Lung (tissue), 11 donors: ENCODE measurements at regions not wholly inside any gene's neighbourhood (a gene's known extent, or its start where the extent isn't known, plus 50 kb on each side); places are given as distances from the start of the nearest gene placed in this dataset.

Experiments used
- ATAC-seq: fragments of 200-7000 bp; cut with Tn5 transposase; one replicate; pipeline ENCODE4 v1.9.1; 2020; ENCODE audit warnings: moderate number of reproducible peaks; ENCODE audit not compliant: insufficient read depth, low FRiP score
- DNase-seq, 3 donors: peaks; one replicate each; pipeline ENCODE4 v3.0.0-alpha.2; 2013 to 2017
- H3K27ac ChIP-seq, 2 donors: one replicate each; pipeline ENCODE4 v1.5.1; 2013; ENCODE audit warnings: mild to moderate bottlenecking in 2 of 2, moderate library complexity in 2 of 2, control low read depth in 1 of 2, inconsistent platforms in 1 of 2, low read depth in 1 of 2, low read length in 1 of 2
- H3K27me3 ChIP-seq, 3 donors: one replicate each; pipeline ENCODE4 v1.5.1; 2013; ENCODE audit warnings: low read length in 2 of 3; ENCODE audit not compliant: control insufficient read depth in 3 of 3, insufficient read depth in 3 of 3
- H3K36me3 ChIP-seq, 4 donors: one replicate each; pipeline ENCODE4 v1.5.1; 2013; ENCODE audit warnings: low read length in 4 of 4, mild to moderate bottlenecking in 1 of 4, moderate library complexity in 1 of 4; ENCODE audit not compliant: control insufficient read depth in 4 of 4, insufficient read depth in 4 of 4
- H3K4me1 ChIP-seq, 5 donors: one replicate each; pipeline ENCODE4 v1.5.1; 2013; ENCODE audit warnings: low read length in 5 of 5, mild to moderate bottlenecking in 2 of 5, moderate library complexity in 1 of 5; ENCODE audit not compliant: control insufficient read depth in 5 of 5, insufficient read depth in 5 of 5
- H3K4me3 ChIP-seq: one replicate; pipeline ENCODE4 v1.5.1; 2013; ENCODE audit warnings: mild to moderate bottlenecking, control low read depth, moderate library complexity
- H3K9ac ChIP-seq, 2 donors: one replicate each; pipeline ENCODE4 v1.5.1; 2013; ENCODE audit warnings: low read length in 2 of 2, control low read depth in 1 of 2; ENCODE audit not compliant: insufficient read depth in 1 of 2
- H3K9me3 ChIP-seq, 4 donors: one replicate each; pipeline ENCODE4 v1.5.1; 2013; ENCODE audit warnings: low read length in 3 of 4, mild to moderate bottlenecking in 1 of 4, moderate library complexity in 1 of 4; ENCODE audit not compliant: control insufficient read depth in 4 of 4, insufficient read depth in 3 of 4
- WGBS, 2 donors: extraction: QIAGEN DNeasy Blood & Tissue Kit; methylation state at CpG; one replicate each; pipeline ENCODE4 v1.1.7; 2013; 5-methylcytosine and 5-hydroxymethylcytosine counted together
- TF ChIP-seq, protein P1 (sequence below): IDR thresholded peaks from 2 replicates; pipeline ENCODE4 v1.5.1; 2012; ENCODE audit warnings: mild to moderate bottlenecking; ENCODE audit errors: control extremely low read depth, extremely low read depth
- donor health status: control.
- donor health status: control.
- donor health status: Bipolar disorder and iron deficiency.
- donor health status: healthy.
- donor health status: DM: yes; HTN: yes; CAD: no.

DNA sequence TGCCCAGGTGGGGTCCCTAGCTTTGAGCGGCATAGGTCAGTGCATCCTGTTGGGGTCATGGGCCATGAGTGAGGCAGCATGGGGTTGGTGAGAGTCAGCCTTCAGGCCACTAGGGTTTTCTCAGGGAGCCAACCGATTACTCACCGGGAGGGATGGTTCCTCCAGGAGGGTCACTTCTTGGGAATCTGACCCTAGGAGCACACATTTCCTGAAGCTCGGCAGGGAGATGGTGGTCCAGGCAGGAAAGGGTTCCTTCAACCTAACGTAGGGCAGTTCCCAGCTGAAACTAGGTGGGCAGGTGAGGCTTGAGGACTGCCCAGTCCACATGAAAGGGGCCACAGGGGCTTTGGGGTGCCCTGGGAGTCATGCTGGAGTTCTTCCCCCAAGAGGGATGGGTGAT is 218.0 kb downstream of the UBE3A start:
- Histone ChIP-seq H3K4me3 (no peak overlapping the region), H3K9ac (no peak overlapping the region), H3K9me3 (peaks cover 0 to 70% (median 0%) of the 10 kb centered on the region in 4 donors), H3K4me1 (no peaks in the 10 kb centered on the region), H3K36me3 (no peaks in the 10 kb centered on the region), H3K27ac (no peak overlapping the region), H3K27me3 (no peaks in the 10 kb centered on the region)
- DNase-seq (no peak), ATAC-seq (no peak)
- TF ChIP-seq, protein P1, sequence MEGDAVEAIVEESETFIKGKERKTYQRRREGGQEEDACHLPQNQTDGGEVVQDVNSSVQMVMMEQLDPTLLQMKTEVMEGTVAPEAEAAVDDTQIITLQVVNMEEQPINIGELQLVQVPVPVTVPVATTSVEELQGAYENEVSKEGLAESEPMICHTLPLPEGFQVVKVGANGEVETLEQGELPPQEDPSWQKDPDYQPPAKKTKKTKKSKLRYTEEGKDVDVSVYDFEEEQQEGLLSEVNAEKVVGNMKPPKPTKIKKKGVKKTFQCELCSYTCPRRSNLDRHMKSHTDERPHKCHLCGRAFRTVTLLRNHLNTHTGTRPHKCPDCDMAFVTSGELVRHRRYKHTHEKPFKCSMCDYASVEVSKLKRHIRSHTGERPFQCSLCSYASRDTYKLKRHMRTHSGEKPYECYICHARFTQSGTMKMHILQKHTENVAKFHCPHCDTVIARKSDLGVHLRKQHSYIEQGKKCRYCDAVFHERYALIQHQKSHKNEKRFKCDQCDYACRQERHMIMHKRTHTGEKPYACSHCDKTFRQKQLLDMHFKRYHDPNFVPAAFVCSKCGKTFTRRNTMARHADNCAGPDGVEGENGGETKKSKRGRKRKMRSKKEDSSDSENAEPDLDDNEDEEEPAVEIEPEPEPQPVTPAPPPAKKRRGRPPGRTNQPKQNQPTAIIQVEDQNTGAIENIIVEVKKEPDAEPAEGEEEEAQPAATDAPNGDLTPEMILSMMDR: no peak
- 83 to 86% methylated on average over 5 of the region's 5 CpGs for WGBS, 2 donors

DNA sequence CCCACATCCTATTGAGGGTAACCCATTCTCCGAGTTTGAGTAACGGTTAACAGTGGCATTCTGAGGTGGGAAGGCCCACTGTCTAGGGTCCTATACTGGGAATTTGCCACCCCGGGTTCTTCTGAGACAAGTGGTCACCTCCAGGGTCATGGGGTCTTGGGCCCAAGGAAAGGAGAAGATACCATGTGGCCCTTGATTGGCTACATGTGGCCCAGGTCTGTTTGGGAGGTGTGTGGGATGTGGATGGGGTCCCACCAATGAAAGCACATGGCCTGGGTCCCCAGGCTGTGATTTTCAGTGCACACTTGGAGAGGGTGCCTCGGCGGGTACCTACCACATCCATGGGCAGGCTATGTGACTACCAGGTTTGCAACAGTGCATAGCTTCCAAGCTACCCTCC is 214.4 kb downstream of the UBE3A start:
- no peaks in the 10 kb centered on the region for H3K27me3 ChIP-seq
- ATAC-seq (no peak), DNase-seq (no peak)
- H3K36me3 ChIP-seq: no peaks in the 10 kb centered on the region
- TF ChIP-seq, protein P1: no peak
- H3K4me1 ChIP-seq: no peaks in the 10 kb centered on the region
- H3K9me3 ChIP-seq: peaks cover 0 to 69% (median 1%) of the 10 kb centered on the region in 4 donors
- H3K9ac ChIP-seq: no peak overlapping the region
- H3K27ac ChIP-seq: no peak overlapping the region
- WGBS, 2 donors: 87% methylated on average over 5 of the region's 5 CpGs
- no peak overlapping the region for H3K4me3 ChIP-seq

DNA sequence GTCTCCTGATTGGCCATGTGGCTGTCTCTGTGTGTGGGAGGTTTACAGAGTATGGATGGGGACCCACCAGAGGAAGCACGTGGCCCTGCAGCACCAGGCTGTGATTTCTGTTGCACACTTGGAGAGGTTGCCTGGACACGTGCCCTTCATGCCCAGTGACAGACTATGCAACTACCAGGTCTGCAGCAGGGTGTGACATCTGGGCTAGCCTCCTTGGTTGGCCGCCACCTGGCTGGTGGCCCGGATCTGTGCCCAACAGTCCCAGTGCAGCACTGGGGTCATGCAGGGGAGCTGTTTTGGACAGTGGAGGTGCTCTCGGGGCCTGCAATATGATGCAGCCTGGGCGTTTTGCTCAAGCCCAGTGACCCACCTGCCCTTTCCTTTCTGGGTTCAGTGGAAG is 212.5 kb downstream of the UBE3A start:
- ATAC-seq (no peak), DNase-seq (no peak)
- H3K4me1 ChIP-seq: no peaks in the 10 kb centered on the region
- no peak overlapping the region for H3K9ac ChIP-seq
- no peaks in the 10 kb centered on the region for H3K27me3 ChIP-seq
- H3K9me3 ChIP-seq: peaks cover 0 to 69% (median 1%) of the 10 kb centered on the region in 4 donors
- H3K4me3 ChIP-seq: no peak overlapping the region
- TF ChIP-seq, protein P1: no peak
- H3K36me3 ChIP-seq: no peaks in the 10 kb centered on the region
- no peak overlapping the region for H3K27ac ChIP-seq
- WGBS, 2 donors: 85 to 91% methylated on average over 6 of the region's 6 CpGs

DNA sequence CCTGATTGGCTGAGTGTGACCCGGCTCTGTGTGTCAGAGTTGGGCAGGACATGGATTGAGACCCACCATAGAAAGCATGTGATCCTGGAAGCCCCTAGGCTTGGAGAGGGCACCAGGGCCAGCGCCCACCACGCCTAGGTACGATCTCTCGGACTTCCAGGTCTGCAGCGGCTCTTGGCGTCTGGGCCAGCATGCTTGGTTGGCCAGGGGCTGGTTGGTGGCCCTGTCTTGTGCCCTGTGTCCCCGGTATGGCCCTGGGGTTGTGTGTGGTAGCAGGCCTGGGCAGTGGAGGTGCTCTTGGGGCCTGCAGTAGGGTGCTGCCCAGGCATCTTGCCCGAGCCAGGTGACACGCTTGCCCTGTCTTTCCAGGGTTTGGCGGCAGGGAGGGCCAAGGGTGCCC is 210.6 kb downstream of the UBE3A start:
- H3K9ac ChIP-seq: no peak overlapping the region
- no peak overlapping the region for H3K4me3 ChIP-seq
- 87 to 91% methylated on average over 11 of the region's 11 CpGs for WGBS, 2 donors
- H3K27ac ChIP-seq: no peak overlapping the region
- ATAC-seq: no peak
- peaks cover 0 to 73% (median 3%) of the 10 kb centered on the region in 4 donors for H3K9me3 ChIP-seq
- no peak for DNase-seq
- no peaks in the 10 kb centered on the region for H3K36me3 ChIP-seq
- H3K27me3 ChIP-seq: no peaks in the 10 kb centered on the region
- no peaks in the 10 kb centered on the region for H3K4me1 ChIP-seq
- TF ChIP-seq, protein P1: no peak
